ENCODE measurements at regions not wholly inside any gene's neighbourhood (a gene's known extent, or its start where the extent isn't known, plus 50 kb on each side); places are given as distances from the start of the nearest gene placed in this dataset.
"Not testable (repeated sequence)": the region's sequence is repeated elsewhere in the genome, so short reads cannot be mapped to it uniquely, and the experiment has no call there.

- no peaks in the 10 kb centered on the region for H3K36me3 ChIP-seq
These were observed 165.9 kb downstream of the HLX start for GRCh38 chr1:221045151-221045550.

GRCh38 chr1:221045842-221046831, 166.9 kb downstream of the HLX start:
- no peak for DNase-seq
- no peak overlapping the region for H3K27ac ChIP-seq
- H3K36me3 ChIP-seq, result no peaks in the 10 kb centered on the region
- WGBS, 3 donors, result 75 to 77% (median 75%) methylated on average over 5 of the region's 5 CpGs
- H3K4me1 ChIP-seq (ENCODE audit: insufficient read depth), result no peaks in the 10 kb centered on the region
- H3K9me3 ChIP-seq, result no peaks in the 10 kb centered on the region
- intact Hi-C loops (cut with DNase I), result no loop called here
- TF ChIP-seq EP300 (IDR thresholded peaks at IDR 0.05), result no peak
- no peak for TF ChIP-seq CTCF (IDR thresholded peaks at IDR 0.05)
- no peak for TF ChIP-seq POLR2A (IDR thresholded peaks at IDR 0.05)
- no peak overlapping the region for H3K4me3 ChIP-seq
- H3K27me3 ChIP-seq, result no peaks in the 10 kb centered on the region

More at GRCh38 chr1:221045151-221045550, 165.9 kb downstream of the HLX start:
- Histone ChIP-seq H3K27me3 (no peaks in the 10 kb centered on the region), H3K27ac (no peak overlapping the region), H3K4me3 (no peak overlapping the region), H3K9me3 (no peaks in the 10 kb centered on the region), H3K4me1 (ENCODE audit: insufficient read depth) (no peaks in the 10 kb centered on the region)
- no peak for TF ChIP-seq EP300 (IDR thresholded peaks at IDR 0.05)
- TF ChIP-seq POLR2A (IDR thresholded peaks at IDR 0.05), result no peak
- TF ChIP-seq CTCF (IDR thresholded peaks at IDR 0.05), result no peak
- DNase-seq, result no peak
- intact Hi-C loops (cut with DNase I), result no loop called here
- 45 to 64% (median 51%) methylated on average over 3 of the region's 3 CpGs for WGBS, 3 donors

- H3K4me1 ChIP-seq (ENCODE audit: insufficient read depth); DNase-seq; H3K36me3 ChIP-seq; H3K9me3 ChIP-seq; H3K27me3 ChIP-seq; H3K27ac ChIP-seq; H3K4me3 ChIP-seq; intact Hi-C loops (cut with DNase I): not testable (repeated sequence)
- WGBS, 3 donors, result 71 to 86% (median 85%) methylated on average over 4 of the region's 4 CpGs
These were observed 172.1 kb downstream of the HLX start for GRCh38 chr1:221051391-221051790.

GRCh38 chr1:221053889-221054288, 174.6 kb downstream of the HLX start:
- H3K27me3 ChIP-seq, result no peaks in the 10 kb centered on the region
- H3K27ac ChIP-seq, result no peak overlapping the region
- H3K9me3 ChIP-seq, result no peaks in the 10 kb centered on the region
- intact Hi-C loops (cut with DNase I), result no loop called here
- WGBS, 3 donors, result 55 to 62% (median 57%) methylated on average over 4 of the region's 4 CpGs
- H3K4me1 ChIP-seq (ENCODE audit: insufficient read depth), result no peaks in the 10 kb centered on the region
- no peak for DNase-seq
- no peak overlapping the region for H3K4me3 ChIP-seq
- H3K36me3 ChIP-seq, result no peaks in the 10 kb centered on the region
- TF ChIP-seq POLR2A (IDR thresholded peaks at IDR 0.05) (no peak), CTCF (IDR thresholded peaks at IDR 0.05) (no peak), EP300 (IDR thresholded peaks at IDR 0.05) (no peak)

GRCh38 chr1:221059506-221059905, 180.3 kb downstream of the HLX start:
- Histone ChIP-seq H3K4me3 (no peak overlapping the region), H3K9me3 (no peaks in the 10 kb centered on the region), H3K27ac (no peak overlapping the region), H3K27me3 (no peaks in the 10 kb centered on the region), H3K4me1 (ENCODE audit: insufficient read depth) (no peaks in the 10 kb centered on the region), H3K36me3 (no peaks in the 10 kb centered on the region)
- 51 to 73% (median 64%) methylated on average over 1 of the region's 1 CpG for WGBS, 3 donors
- intact Hi-C loops (cut with DNase I), result no loop called here
- TF ChIP-seq POLR2A (IDR thresholded peaks at IDR 0.05) (no peak), EP300 (IDR thresholded peaks at IDR 0.05) (no peak), CTCF (IDR thresholded peaks at IDR 0.05) (no peak)
- no peak for DNase-seq
